Activated effector memory CD4-positive, alpha-beta T cell treated with anti-CD3 and anti-CD28 coated beads, Interleukin-2, amount 50 U/mL, for 16 hours (primary cell): ENCODE measurements at regions not wholly inside any gene's neighbourhood (a gene's known extent, or its start where the extent isn't known, plus 50 kb on each side); places are given as distances from the start of the nearest gene placed in this dataset.
"Not testable (repeated sequence)": the region's sequence is repeated elsewhere in the genome, so short reads cannot be mapped to it uniquely, and the experiment has no call there.

Source experiments
- DNase-seq: peaks from one replicate; pipeline ENCODE4 v3.0.0-alpha.2; 2020

DNA sequence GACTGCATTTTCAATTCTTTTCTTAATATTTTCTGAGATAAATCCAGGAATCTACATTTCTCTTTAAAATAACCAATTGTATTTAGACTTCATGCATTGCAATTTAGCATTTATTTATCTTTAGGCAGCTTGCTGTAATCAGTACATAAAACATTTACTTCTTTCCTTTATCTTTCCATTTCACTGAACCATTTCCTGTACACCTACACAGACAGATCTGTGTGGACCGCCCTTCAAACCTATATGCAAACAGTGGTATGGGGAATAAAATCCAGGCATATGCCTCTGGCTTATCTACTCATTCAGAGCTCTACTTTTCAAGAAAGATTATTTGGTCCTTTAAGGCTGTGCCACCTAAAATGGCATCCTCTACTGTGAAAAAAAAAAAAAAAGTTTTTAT lies 640.0 kb downstream of the MAT2B start:
- no peak for DNase-seq

DNA sequence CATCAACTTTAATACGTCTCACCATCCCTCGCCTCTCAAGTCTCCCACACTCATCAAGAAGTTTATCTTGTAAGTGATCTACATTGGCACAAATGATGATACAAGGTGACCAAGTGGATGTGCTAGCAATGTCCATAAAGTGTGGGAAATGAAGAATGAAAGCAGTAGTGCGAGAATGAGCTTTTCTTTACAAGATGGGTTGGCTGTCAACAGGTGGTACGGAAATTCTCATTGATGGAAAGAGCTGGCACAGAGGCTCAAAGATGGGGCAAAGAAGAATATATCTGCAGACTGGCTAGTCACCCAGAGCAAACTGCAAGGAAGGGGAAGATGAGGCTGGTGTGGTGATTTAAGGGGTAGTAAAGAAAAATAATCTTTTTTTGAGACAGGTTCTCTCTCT lies 640.8 kb downstream of the MAT2B start:
- DNase-seq = no peak

DNA sequence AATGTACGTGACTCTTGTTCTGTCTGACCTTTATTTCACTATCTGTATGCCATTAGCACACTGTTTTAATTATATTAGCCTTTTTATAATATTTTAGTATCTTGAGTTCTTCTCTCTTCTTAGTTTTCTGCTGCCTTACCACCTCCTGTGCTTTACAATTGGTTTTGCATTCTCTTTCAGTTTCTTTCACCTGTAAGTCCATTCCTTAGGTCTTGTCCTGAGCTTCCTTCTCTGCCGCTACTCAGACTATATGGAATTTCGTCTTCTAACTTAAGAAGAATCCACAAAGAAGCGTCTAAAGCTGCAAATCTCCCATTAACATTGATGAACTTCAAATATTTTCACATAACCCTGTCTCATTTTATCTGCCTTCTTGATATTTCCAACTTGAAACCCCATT lies 642.9 kb downstream of the MAT2B start:
- no peak for DNase-seq

DNA sequence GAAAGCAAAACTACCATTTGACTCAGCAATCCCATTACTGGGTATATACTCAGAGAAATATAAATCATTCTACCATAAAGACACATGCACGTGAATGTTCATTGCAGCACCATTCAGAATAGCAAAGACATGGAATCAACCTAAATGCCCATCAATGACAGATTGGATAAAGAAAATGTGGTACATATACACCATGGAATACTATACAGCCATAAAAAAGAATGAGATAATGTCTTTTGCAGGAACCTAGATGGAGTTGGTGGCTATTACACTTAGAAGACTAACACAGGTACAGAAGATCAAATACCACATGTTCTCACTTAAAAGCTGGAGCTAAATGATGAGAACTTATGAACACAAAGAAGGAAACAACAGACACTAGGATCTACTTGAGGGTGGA lies 647.1 kb downstream of the MAT2B start:
- not testable (repeated sequence) for DNase-seq

DNA sequence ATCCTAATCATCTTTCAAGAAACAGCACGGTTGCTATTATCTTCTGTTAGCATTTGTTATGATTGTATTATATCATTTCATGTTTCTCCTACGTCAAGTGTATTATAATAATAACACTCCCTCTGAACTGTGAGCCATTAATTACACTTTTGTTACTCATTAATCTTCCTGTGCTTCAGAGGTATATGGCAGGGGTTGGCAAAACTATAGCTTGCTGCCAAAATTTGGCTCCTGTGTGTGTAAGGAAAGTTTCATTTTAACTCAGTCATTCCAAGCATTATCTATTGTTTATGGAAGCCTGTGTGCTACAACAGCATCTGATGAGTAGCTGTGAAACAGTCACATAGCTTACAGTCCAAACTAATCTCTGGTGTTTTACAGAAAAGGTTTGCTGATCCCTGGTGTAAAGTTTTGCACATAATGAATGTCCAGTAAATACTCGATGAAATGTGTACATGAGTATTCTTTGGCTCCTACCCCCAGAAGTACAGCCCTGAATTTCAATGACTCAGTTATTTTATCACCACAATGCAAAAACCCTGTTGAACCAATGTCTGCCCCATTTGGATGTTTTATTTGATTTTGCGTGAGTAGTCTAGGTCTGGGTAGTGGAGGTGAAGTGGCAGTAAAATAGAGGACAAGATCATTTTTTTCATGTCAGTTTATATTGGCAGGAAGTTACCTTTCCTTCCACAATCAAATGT lies 648.2 kb downstream of the MAT2B start:
- DNase-seq = no peak

DNA sequence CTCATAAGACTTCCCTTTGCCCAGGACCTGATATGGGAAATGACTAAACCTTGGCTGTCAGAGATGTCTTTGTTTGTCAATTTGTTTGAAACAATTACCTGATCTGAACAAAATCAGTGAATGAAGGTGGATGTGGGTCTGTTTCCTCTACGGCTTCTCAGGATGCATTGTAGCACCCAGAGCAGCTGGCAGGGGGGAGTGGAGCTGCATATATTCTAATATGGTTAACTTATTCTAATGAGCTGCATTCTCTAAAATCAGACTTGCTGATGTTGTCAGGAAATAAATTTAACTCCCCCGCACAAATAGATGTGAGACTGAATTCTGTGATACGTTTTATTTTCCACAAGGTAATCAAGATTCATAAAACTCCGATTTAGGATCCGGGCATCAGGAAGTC lies 665.4 kb downstream of the MAT2B start:
- DNase-seq = no peak

DNA sequence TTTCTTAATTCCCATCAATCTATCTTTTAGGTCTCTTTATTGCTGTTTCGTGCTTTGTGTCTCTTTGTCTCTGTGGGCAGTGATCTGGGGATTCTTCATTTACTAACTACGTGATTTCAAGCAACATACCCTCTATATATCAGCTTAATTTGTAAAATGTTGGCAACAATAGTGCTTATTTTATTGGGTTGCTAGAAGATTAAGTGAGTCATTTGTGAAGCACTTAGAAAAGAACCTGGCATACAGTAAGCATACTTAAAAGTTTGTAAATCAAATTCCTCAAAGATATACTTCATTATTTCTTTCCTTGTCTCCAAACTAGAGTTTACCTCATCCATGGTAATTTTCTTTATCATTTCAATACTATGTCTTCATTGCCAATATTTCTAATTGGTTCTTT lies 669.7 kb downstream of the MAT2B start:
- no peak for DNase-seq

DNA sequence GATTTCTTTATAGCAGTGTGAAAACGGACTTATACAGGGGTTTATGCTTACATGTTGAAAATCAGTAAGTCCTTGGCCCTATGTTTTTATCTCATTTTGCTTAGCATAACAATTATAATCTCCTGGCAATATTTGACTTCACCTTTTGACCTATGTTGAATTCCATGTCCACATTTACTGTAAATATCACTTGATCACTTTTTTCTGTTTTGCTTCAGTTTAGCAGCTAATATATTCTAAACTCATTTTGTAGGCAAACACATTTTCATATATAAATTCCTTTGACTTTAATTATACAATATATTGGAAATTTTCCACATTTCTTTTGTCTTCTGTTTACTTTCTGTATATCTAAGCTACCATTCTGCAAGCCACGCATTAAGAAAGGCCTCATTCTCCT lies 674.0 kb downstream of the MAT2B start:
- DNase-seq = no peak

DNA sequence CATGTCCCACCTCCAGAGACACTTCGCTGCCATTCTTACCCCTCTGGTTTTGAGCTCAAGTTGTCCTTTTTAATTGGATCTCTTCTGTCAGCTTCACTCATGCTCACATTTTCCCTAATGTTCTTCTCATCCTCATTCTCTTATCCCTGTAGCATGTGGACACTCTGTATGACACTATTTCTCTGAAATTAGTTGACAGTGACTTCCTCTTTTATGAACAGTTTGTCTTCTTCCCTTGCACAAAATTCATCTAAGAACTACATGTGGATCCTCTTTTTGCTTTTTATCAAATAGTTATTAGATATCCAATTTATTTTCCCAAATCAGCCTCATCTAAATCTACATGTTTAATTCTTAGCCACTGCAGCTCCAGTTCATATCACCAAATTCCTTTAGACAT lies 676.2 kb downstream of the MAT2B start:
- DNase-seq = no peak

DNA sequence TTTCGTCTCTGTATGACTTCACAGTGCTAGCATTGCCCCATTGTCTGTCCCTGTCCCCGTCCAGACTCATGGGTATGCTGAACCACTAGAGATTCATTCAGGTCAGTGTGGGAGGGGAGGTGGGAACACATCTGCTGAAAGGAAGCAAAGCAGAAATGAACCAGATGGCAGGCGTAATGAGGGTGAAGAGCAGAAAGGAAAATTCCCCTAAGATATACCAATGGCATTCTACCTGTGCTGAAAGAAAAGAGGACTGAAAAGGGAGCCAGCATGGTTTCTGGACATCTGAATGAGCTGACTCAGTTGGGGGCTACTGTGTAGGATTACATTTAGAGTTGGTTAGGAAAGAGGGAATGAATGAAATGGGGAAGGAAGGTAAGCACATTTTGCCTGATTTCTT lies 678.7 kb downstream of the MAT2B start:
- DNase-seq = no peak

DNA sequence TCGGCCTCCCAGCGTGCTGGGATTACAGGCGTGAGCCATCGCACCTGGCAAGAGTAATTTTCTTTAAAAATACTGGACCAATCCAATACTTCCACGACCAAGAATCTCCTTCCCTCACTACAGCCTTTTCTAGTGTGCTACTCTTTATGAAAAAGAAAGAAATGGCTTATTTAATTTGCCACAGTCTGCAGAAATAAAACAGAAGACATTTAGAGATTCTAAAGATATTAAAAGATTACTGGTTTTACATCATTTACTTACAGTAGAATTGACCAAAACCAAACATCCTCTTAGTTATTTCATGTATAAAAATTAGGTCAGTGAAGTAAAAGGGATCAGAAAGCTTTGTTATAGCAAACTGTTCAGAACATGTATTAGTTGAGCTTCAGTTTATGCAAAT lies 679.6 kb downstream of the MAT2B start:
- DNase-seq = no peak

DNA sequence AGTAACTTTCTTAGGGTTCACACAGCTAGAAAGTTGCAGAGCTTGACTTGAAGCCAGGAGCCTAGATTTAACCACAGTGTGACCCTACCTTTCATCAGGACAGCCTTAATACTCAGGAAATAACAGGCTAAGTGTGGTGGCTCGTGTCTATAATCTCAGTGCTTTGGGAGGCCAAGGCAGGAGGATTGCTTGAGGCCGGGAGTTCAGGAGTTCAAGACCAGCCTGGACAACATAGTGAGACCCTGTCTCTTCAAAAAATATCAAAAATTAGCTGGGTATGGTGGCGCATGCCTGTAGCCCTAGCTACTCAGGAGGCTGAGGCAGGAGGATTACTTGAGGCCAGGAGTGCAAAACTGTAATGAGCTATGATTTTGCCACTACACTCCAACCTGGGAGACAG lies 681.1 kb downstream of the MAT2B start:
- no peak for DNase-seq

DNA sequence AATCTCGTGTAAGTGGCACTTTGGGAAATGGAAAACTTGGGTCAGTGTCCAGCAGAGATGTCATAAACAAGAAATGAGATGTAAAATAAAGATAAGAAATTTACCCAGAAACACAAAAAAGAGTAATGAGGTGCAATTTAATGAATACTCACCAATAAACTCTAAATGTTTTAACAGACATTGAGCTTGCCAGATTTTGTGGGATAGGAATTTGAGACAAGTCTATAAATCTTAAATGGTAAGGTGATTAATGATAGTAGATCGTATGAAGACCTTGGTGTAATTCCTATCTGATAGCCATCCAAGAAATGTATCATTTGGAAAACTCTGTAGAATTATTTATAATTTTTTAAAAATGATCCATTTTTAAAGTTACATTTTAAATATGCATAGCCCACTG lies 682.4 kb downstream of the MAT2B start:
- no peak for DNase-seq

DNA sequence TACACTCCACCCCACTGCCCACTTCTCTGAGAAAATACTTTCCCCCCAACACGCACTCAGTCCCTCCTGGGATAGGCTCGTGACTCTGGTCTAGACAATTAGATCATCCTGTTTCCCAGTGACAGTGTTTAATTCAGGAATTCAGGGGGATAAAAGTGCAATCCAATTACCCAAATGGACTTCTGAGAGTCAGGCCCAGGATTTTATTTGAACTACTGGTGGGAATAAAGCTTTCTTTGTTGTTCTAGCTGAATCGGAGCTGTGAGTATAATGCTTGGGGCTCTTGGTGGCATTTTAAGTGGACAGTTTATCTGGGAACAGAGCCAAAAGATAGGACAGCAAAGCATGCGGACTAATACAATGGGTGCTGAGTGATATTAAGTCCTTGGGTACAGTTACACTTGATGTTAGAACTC lies 683.3 kb downstream of the MAT2B start:
- no peak for DNase-seq

DNA sequence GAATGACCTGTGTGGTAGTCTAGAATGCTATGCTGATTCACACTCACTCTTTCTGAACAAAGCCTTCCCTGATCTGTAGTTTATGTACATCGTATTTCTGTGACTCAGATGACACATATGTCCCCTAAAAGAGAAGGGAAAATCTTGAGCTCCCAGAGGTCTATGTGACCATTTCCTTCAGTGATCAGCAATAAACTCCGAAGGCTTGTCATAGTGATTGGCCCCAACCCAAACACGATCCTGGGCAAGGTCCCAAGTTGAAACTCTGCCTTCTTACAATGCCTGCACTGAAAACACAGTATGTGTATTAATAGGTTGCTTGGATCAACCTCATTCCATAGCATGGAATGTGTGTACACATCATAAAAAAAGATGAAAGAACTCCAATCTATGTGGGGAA lies 685.8 kb downstream of the MAT2B start:
- no peak for DNase-seq

DNA sequence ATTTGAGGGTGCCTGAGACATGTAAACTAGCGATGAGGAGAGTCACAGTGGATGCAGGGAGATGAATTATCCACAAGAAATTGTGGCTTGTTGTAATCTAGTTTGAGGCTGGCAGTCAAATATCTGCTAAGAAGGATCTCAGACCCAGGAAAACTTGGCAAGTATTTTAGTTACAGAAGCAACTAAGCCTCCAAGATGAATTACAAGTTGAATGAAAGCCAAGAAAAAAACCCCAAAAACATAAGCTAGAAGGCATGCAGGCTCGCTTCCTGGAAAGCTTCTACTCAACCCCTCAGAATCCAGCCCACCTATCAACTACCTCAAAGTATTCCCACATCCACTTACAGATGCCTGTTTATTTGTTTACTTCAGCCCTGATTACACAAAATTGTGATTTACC lies 696.9 kb downstream of the MAT2B start:
- DNase-seq = no peak

DNA sequence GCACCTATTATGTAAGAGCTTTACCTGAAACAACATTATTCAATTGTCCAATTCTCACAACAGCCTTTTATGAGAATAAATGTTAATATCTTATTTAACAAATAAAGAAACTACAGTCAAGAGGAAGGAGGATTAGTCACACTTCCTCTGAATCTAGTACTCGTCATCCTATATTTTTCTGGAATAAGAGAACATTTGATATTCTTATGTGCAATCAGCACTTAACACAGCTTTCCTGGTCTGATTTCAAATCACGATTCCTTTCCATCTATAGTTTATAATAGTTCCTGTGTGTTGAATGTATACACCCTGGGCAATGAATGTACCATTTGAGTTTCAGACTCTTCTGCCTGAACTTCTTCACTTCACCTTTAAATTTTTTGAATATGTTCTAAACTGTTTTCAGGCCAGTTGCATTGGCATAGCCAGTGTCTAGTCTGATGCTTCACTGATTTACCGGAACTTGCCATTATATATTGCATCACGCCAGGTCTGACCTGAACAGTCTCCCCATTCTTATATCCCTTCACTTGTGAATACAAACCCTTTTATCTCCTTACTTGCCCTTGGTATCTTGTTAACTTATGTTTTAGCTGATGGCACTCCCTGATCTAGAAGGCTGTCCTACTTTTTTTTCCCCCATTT lies 698.3 kb downstream of the MAT2B start:
- no peak for DNase-seq

DNA sequence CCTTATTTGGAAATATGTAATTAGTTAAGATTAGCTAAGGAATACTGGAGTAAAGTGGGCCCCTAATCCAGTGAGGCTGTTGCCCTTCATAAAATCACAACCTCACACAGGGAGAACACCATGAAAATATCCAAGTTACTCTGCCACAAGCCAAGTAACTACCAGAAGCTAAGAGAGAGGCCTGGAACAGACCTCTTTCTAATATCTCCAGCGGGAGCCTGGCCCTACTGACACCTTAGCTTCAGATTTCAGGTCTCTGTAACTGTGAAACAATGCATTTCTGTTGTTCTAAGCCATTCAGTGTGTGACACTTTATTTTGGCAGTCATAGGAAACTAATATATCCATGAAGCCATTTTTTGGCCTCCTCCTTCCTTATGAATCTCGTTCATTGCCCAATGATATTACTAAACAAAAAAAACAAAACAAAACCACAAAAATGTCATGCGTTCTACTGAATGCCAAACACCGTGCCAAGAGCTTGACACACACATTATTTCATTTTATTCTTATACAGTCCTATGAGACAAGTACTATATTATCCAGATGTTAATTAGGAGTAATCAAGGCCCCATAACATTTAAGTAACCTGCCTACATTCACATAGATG lies 699.0 kb downstream of the MAT2B start:
- no peak for DNase-seq

DNA sequence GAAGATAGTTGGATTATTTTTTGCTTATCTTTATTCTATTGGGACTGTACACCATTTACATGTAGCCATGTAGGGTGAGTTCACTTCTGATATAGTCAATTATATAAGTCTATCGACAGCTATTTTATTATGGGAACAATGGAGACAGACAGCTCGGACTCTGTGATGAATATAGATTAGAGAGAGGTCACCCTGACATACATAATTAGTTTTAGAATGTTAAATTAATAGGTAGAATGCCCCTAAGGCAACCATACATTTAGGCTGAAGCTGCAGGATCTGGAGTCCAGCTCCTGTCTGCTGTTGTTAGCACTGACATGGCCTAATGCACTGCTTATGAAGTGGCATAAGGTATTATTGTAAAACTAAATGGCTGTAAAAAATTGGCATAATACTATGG lies 700.8 kb downstream of the MAT2B start:
- no peak for DNase-seq

DNA sequence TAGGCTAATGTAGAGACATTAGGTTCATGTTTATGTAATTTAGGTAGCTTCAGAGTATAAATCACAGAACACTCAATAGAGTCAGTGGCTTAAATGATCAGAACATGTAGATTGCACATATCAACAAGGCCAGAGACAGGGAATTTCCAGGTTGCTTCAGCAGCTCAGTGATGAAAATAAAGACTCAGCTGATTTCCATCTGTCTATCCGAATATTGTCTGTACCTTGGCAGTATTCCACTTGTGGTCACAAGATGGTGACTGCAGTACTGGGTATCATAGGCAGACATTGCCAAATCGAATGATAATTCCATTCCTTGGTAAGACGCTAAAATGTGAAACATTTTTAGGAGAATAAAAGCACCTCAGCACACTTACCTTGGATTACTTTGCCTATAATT lies 702.2 kb downstream of the MAT2B start:
- DNase-seq = no peak

DNA sequence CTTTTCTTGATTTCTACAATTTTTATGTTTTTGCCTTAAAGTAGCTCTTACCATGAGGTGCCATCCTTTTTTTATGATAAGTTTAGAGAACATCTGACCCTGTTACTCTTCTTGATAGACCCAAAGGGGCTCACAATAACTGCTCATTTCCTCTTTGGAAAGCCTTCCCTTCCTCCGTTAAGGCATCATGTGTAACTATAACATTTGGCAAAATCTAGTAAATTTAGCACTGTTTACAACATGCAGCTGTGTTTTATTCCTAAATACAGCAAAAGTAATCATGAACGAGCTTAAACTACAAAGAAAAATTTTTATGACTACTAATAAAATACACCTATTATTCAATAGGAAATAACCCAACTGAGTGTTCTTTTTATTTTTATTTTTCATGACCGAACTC lies 705.1 kb downstream of the MAT2B start:
- DNase-seq = no peak

DNA sequence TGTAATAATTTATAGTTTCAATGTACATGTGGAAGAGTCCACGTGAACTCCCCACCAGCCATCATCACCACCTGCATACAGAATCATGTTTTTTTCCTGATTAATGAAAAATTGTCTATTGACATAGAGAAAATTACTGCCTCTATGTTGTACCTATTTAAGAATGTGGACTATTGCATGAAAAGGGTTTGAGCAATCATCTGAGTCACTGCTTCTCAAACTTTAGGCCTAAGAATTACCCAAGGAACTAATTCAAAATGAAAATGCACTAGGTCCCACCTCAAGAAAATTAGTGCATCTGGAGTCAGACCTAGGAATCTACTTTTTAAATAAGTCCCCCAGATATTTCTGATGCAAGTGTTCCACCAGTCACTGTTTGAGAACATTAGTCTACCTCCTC lies 709.3 kb downstream of the MAT2B start:
- no peak for DNase-seq

DNA sequence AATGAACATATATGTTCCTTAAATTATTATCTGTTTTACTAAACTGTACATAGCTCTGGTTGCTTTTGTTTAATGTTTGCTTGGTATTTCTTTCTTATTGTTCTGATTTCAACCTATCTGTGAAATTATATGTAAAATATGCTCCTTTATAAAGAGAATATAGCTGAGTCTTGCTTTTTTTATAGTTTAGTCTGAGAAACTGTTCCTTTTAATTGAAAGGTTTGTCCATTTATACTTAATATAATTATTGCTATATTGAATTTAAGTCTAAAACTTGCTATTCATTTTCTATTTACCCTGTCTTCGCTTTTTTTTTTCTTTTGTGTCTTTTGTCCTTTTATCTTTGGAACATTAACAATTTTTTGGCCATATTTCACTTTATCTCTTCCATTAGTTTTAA lies 712.0 kb downstream of the MAT2B start:
- DNase-seq = no peak

DNA sequence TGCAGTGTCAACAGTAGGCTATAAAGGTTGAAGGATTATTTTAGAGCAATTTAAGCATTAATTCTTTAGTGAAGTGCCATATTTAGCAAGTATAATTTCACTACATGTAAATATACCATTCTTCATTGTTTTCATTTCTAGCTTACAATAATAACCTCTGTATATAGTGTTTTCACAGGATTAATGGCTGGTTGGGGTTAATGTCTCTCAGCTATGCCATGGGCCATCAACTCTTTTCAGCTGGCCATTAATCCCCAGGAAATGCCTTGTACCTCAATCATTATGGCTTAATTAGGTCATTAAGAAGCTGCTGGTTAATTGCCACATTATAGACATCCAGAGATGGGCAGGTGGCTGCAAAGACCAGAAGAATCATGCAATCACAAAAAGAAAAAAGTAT lies 715.1 kb downstream of the MAT2B start:
- no peak for DNase-seq

DNA sequence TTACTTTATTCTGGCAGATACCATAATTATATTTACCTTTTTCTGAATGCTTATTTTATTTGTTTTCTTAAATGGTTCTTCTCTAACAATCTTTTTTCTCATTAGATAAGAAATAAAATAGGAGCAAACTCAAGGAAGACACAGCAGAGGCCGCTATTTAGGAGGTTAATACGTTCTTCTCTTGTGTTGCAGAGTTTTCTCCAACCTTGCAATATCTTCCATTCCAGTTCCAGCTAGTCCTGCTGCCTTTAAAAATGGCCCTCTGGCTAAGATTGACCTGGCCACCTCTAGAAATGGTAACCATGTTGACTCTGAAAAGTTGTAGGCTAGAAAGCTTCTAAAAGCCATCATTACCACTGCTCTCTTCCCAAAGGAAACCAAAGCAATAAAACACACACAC lies 718.8 kb downstream of the MAT2B start:
- no peak for DNase-seq
